ENCODE measurements at regions not wholly inside any gene's neighbourhood (a gene's known extent, or its start where the extent isn't known, plus 50 kb on each side); places are given as distances from the start of the nearest gene placed in this dataset.

- TF ChIP-seq CTCF (IDR thresholded peaks at IDR 0.05) (no peak), EP300 (IDR thresholded peaks at IDR 0.05) (no peak)
Measured at GRCh38 chr13:58004751-58005150, 373.2 kb downstream of the PCDH17 start.

Measured in upper lobe of left lung (tissue), 4 donors.